Cardiac muscle cell (in vitro differentiated cells and primary cell): ENCODE measurements at regions not wholly inside any gene's neighbourhood (a gene's known extent, or its start where the extent isn't known, plus 50 kb on each side); places are given as distances from the start of the nearest gene placed in this dataset.

Experiments used
- DNase-seq, 2 donors: peaks; one replicate each; pipeline versions ENCODE4 v3.0.0 to v3.0.0-alpha.2; 2010 to 2017; ENCODE audit warnings: low read depth in 1 of 2, low spot score in 1 of 2
- H3K27ac ChIP-seq: fragments of 200-600 bp; sonication (generic); 2 replicates; pipeline ENCODE4 v1.5.1; 2016
- H3K27me3 ChIP-seq: fragments of 200-600 bp; sonication (generic); 2 replicates; pipeline ENCODE4 v1.6.0; 2016; ENCODE audit warnings: control low read depth
- H3K36me3 ChIP-seq: fragments of 200-600 bp; sonication (generic); 2 replicates; pipeline ENCODE4 v1.5.1; 2016; ENCODE audit warnings: control low read depth
- H3K4me1 ChIP-seq: fragments of 200-600 bp; sonication (generic); 2 replicates; pipeline ENCODE4 v1.8.1; 2017; ENCODE audit warnings: low read depth, mild to moderate bottlenecking, mixed run types
- H3K4me3 ChIP-seq: fragments of 200-600 bp; sonication (generic); 2 replicates; pipeline ENCODE4 v1.5.1; 2016; ENCODE audit warnings: mild to moderate bottlenecking
- H3K9me3 ChIP-seq: fragments of 200-600 bp; sonication (generic); 2 replicates; pipeline ENCODE4 v1.5.1; 2017; ENCODE audit warnings: low read depth, mild to moderate bottlenecking, control low read depth
- CTCF ChIP-seq: IDR thresholded peaks from 2 replicates; pipeline ENCODE4 v1.5.1; 2012; ENCODE audit warnings: low read depth, mild to moderate bottlenecking, low read length

GRCh38 chr6:91560409-91560808 lies 973.5 kb upstream of the MAP3K7 start:
- H3K36me3 ChIP-seq, result no peaks in the 10 kb centered on the region
- no peaks in the 10 kb centered on the region for H3K9me3 ChIP-seq
- DNase-seq, result no peak
- no peak overlapping the region for H3K27ac ChIP-seq
- H3K4me1 ChIP-seq, result no peaks in the 10 kb centered on the region
- TF ChIP-seq CTCF, result no peak
- H3K27me3 ChIP-seq, result no peaks in the 10 kb centered on the region
- no peak overlapping the region for H3K4me3 ChIP-seq

GRCh38 chr6:91540902-91541301 lies 954.0 kb upstream of the MAP3K7 start:
- no peak for TF ChIP-seq CTCF
- no peak for DNase-seq
- Histone ChIP-seq H3K27me3 (no peaks in the 10 kb centered on the region), H3K27ac (no peak overlapping the region), H3K9me3 (no peaks in the 10 kb centered on the region), H3K36me3 (no peaks in the 10 kb centered on the region), H3K4me1 (no peaks in the 10 kb centered on the region), H3K4me3 (no peak overlapping the region)

- no peaks in the 10 kb centered on the region for H3K9me3 ChIP-seq
- H3K27me3 ChIP-seq, result no peaks in the 10 kb centered on the region
- TF ChIP-seq CTCF, result no peak
- H3K4me1 ChIP-seq, result no peaks in the 10 kb centered on the region
- no peaks in the 10 kb centered on the region for H3K36me3 ChIP-seq
- no peak overlapping the region for H3K27ac ChIP-seq
- H3K4me3 ChIP-seq, result no peak overlapping the region
- no peak for DNase-seq
Observed at GRCh38 chr6:91539456-91539855, 952.6 kb upstream of the MAP3K7 start.

- Histone ChIP-seq H3K27me3 (no peaks in the 10 kb centered on the region), H3K4me3 (no peak overlapping the region), H3K27ac (no peak overlapping the region), H3K4me1 (no peaks in the 10 kb centered on the region), H3K36me3 (no peaks in the 10 kb centered on the region), H3K9me3 (no peaks in the 10 kb centered on the region)
- DNase-seq, result no peak
- TF ChIP-seq CTCF, result no peak
Observed at GRCh38 chr6:91538622-91539021, 951.8 kb upstream of the MAP3K7 start.

- no peak for TF ChIP-seq CTCF
- DNase-seq, result no peak
- H3K4me3 ChIP-seq, result no peak overlapping the region
- no peaks in the 10 kb centered on the region for H3K36me3 ChIP-seq
- no peaks in the 10 kb centered on the region for H3K27me3 ChIP-seq
- no peaks in the 10 kb centered on the region for H3K4me1 ChIP-seq
- no peaks in the 10 kb centered on the region for H3K9me3 ChIP-seq
- no peak overlapping the region for H3K27ac ChIP-seq
Observed at GRCh38 chr6:91534614-91535013, 947.7 kb upstream of the MAP3K7 start.

GRCh38 chr6:91523511-91523910 lies 936.6 kb upstream of the MAP3K7 start:
- no peak for DNase-seq
- H3K4me1 ChIP-seq, result no peaks in the 10 kb centered on the region
- no peak for TF ChIP-seq CTCF

More at GRCh38 chr6:91523511-91523910, 936.6 kb upstream of the MAP3K7 start:
- Histone ChIP-seq H3K9me3 (no peaks in the 10 kb centered on the region), H3K27me3 (no peaks in the 10 kb centered on the region), H3K4me3 (no peak overlapping the region), H3K36me3 (no peaks in the 10 kb centered on the region), H3K27ac (no peak overlapping the region)
